HG02840 (cell line): ENCODE measurements at regions not wholly inside any gene's neighbourhood (a gene's known extent, or its start where the extent isn't known, plus 50 kb on each side); places are given as distances from the start of the nearest gene placed in this dataset.
"Not testable (repeated sequence)": the region's sequence is repeated elsewhere in the genome, so short reads cannot be mapped to it uniquely, and the experiment has no call there.

Experiments
- ATAC-seq: cut with Tn5 transposase; IDR thresholded peaks from one replicate; pipeline ENCODE4 v1.9.1; 2021; ENCODE audit warnings: mild to moderate bottlenecking, moderate library complexity, moderate number of reproducible peaks; ENCODE audit not compliant: unreplicated experiment, low FRiP score

DNA sequence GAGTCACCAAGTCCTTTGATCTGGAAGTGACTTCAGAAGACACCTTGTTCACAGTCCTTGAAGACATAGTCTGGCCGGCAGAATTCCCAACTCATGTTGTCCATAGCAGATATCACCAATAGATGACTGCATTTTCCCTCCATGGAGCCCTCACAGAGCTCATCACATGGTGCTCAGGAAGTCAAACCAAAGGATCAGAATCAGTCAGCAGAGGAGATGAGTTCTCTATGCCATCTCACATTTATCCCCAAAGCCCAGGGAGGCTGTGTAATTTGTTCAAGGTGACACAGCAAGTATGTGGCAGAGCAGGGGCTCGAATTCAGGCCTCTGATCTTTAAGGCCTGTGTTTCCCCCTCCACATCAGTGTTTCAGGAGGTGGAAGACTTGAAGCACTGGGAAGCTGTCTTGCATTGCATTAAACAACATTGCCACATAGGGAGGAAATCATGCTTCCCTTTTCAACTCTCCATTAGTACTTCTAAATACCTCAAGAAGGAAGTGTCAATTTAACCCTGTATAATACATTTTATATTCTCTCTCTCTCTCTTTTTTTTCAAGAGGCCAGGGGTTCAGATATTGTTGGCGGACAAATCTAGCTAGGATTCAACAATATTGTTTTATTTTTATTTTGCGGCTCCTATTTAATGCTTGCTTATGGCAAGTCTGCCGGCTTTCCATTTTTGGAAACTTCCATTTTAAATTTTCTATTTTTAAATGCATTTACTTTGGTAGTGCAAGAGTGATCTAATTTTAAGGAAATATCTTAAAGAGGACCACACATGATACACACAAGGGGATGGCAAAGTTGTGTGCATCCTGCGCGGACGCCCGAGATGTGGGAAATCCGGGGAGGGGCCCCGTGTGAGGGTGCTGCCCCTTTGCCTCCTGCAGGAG lies 61.9 kb downstream of the NPIPB5 start:
- not testable (repeated sequence) for ATAC-seq

DNA sequence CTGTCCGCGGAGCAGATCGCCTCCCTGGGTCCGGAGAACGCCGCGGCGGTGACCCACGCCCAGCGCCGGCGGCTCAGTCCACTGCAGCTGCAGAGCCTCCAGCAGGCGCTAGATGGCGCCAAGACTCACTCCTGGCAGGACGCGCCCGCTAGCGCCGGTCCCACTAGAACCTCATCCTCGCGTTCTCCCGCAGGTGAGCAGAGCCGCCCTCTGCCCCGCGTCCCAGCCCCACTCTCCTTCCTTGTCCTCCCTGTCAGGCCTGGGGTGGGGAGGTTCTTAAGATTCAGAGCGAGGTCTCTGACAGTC lies 62.5 kb downstream of the NPIPB5 start:
- peak; percentile 51 for ATAC-seq

DNA sequence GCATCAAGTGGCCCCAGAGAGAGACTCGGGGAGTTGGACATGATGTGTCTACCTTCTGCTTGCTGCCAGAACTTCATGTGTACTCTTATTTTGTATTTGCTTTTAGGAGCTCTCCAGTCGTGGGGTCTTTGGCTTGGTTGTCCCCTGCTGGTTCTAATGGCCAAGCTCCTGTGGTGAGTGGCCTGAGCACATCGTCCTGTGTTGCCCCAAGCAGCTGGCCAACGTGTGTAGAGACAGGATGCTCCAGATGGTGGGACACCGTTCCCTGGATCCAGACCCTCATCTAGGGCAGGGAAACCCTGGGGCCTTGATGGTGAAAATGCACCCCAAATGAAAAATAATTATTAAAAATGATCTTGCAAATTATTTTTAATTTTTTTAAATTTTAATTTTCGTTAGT lies 65.8 kb downstream of the NPIPB5 start:
- ATAC-seq: not testable (repeated sequence)

DNA sequence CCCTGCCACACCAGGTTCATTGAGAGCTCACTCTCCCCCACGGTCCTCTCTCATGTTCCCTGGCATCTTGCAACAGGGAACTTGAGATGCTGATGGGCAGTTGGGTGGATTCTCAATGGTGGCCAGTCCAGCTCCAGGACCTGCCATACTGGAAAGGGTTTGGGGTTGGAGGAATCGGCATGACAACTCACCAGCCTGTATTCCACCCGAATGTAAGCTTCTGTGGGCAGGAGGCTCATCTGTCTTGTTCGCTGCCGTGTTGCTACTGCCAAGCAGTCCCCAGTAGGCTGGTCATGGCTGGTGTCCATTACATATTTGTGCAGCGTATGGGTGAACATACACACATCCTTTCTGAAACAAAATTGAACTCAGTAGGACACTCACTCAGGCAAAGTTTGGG lies 72.5 kb downstream of the NPIPB5 start:
- ATAC-seq: not testable (repeated sequence)

DNA sequence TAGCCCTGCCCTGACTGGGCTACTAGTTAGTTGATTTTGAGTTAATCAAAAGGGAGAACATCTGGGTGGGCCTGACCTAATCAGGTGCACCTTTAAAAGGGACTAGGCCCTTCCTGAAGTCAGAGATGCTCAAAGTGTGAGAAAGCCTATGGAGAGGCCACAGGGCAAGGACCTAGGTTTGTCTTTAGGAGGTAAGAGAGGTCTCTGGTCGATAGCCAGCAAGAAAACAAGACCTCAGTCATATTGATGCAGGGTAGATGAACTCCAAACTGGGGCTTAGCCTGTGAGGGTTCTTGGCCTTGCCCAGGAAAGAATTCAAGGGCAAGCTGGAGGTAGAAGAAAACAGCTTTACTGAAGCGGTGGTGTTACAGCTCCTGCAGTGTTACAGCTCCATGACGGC lies 73.8 kb downstream of the NPIPB5 start:
- ATAC-seq: not testable (repeated sequence)

DNA sequence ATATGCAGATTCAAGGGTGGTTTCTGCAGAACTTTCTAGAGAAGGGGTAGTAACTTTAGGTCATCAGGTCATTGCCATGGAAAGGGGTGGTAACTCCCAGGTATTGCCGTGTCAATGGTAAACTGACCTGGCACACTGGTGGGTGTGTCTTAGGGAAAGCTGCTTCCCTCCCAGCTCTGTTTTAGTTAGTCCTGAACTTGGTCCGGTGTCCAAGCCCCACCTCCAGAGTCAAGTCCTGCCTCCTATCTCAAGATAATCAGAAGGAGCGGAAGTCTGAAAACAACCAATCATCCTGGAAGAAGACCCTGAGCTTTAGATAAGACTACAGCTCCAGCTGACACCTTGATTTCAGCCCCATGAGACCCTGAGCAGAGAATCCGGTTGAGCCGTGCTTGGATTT lies 74.2 kb downstream of the NPIPB5 start:
- ATAC-seq: not testable (repeated sequence)

DNA sequence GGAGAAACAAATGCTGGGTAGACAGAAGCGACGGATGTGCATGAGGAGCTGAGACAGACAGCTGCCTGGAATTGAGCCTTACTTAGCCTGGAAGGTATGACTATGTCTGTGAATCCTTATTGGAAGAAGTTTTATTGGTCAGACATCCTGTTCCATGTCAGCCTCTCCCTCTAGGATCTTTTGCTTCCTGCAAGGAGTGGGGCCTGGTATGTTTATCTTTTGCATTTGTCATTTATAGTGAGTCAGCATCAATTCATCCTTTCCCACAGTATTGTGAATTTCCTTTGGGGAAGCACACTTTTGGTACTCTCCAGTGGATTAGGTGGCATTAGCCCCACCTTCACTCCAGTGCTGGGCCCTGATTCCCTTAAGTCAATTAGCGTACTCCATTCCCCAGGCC lies 74.7 kb downstream of the NPIPB5 start:
- not testable (repeated sequence) for ATAC-seq

DNA sequence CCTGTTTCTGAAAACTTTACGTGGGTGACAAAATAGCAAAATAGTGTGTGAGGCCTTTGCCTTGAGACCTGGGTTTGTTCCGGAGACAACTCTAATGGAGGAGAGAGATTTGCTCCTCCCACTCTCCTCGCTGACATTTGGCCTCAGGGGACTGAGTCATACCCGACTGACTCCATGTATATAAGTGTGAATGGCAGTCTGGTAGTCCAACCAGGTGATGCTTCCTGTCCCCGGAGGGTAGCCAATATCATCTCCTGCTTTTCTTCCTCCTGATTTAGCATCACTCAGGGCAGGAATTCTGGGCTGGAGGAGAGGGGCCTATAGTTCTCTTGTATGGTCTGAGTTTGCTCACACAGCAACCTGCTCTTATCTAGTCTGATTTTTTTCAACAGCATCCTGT lies 76.0 kb downstream of the NPIPB5 start:
- not testable (repeated sequence) for ATAC-seq

DNA sequence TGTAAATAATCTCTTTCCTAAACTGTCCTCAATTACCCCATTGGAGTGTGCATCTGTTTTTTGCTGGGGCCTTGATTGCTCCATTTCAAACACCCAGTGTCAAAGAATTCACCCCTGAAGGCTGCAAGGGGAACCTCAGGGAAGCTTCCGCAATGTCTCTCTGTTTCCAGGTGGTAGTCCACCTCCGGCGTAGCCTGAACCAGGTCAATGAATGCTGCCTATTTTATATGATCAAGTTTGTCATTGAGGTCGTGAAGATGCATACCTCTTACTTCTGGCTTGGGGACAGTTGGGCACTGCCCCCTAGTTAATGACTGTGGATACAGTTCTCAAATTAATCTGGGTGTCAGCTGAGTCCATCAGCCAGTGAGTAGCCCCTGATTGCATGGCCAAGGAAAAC lies 79.1 kb downstream of the NPIPB5 start:
- not testable (repeated sequence) for ATAC-seq

DNA sequence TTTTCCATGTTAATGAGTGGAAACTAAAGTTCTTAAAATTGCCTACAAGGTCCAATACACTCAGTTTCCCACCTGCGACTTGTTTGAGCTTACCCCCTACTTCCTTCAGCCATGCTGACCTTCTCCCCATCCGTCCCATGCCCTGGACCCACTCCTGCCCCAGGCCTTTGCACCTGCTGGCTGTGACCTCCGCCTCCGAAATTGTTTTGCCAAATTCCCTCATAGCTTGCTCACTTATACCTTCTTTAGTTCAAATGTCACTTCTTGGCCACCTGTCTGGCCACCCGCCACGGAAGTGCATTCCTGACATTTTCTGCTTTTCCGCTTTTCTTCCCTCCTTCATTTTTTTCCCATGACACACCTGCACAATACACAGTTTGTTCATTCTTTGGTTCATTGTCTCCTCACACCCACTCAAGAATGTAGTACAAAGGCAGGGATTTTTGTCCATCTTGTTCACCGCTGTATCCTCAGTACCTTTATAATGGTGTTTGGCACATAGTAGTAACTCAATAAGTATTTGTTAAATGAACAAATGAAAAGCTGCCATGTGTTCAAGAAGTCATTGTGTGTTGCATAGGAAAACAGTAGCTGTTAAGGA lies 85.9 kb downstream of the NPIPB5 start:
- not testable (repeated sequence) for ATAC-seq

DNA sequence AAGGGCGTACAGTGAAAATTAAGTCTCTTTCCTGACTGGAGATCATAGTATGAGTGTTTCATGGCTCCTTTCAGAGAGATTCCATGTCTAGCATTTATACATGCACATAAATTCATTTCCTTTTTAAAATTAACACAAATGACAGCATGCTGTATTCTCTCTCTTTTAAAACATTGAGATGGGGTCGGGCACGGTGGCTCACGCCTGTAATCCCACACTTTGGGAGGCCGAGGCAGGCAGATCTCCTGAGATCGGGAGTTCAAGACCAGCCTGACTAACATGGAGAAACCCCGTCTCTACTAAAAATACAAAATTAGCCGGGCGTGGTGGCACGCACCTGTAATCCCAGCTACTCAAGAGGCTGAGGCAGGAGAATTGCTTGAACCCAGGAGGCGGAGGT lies 93.1 kb downstream of the NPIPB5 start:
- not testable (repeated sequence) for ATAC-seq

DNA sequence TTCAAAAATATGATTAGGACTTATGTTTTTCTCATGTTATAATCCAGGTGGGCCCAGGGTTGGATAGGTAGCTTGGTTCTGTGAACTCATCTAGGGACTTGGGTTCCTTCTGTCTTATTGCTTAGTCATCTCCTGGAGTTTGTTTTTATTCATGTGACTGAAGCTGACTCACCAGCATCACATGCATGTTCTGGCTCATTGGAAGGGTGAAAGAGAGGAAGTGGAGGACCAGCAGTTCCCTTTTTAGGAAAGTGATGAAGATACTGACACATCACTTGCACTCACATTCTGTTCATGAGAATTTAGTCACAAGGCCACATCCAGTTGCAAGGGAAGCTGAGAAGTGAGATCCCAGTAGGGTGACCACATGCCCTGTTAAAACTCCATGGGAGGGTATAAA lies 95.9 kb downstream of the NPIPB5 start:
- not testable (repeated sequence) for ATAC-seq

DNA sequence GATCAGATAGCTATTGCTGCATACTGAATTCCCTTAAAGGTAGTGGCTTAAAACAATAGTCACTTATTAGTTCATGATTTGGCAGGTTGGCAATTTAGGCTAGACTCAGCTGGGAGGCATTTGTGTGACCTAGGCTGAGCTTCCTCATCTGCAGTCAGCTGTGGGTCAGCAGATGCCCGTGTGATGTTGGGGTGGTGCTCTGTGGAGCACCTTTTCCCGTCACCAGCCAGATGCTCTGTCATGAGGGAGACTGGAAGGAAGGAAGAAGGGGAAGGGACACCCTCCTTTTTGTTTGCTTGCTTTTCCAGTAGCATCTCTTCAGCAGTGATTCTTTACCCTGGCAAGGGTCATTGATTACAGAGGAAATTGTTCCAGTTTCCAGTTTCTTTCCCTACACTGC lies 99.1 kb downstream of the NPIPB5 start:
- not testable (repeated sequence) for ATAC-seq

DNA sequence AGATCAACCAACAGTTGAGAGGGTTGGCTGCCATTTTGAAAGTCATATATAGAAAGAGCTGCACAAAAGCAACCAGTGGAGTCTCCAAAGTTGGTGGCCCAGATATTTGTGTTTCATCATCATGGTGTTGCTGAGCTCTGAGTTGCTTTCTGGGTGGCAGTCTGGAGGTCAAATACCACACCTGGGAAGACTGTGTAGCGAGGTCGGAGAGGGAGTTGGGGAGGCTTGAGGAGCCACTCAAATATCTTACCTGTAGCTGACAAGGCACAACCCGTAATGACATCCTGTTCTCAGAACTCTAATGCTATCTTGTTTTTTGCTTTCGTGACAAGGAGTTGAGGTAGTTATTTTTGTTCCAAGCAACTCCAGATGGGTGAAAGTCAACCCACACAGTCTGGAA lies 100.4 kb downstream of the NPIPB5 start:
- not testable (repeated sequence) for ATAC-seq

DNA sequence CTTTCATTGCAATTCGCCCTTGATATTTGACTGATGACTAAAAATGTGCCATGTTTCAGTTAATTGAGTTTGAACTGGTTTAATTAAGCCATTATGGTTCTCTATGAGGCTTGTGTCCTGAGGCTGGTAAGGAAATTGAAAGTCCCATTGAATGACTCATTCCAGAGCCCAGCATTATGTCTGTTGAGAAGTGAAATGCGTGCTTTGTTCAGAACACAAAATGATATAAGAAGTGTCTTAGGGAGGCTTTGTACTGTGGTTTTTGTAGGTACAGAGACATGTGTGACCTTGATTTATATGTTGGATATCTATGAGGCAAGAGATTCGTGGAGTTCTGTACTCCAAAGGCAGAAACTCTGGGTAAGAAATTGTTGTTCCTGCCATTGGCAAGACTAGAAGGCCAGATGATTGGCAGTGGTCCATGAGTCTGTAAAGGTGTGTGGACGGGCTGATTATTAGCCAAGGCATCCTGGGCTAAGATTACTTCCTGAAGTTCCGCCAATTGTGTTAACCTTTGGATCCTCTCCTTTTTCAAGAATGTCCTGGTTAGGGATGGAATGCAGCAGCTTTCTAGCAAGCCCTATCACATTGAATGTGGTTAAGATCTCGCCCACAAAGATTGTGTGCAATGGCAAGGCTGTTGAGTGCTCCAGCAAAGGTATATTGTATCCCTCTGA lies 103.7 kb downstream of the NPIPB5 start:
- no peak for ATAC-seq

DNA sequence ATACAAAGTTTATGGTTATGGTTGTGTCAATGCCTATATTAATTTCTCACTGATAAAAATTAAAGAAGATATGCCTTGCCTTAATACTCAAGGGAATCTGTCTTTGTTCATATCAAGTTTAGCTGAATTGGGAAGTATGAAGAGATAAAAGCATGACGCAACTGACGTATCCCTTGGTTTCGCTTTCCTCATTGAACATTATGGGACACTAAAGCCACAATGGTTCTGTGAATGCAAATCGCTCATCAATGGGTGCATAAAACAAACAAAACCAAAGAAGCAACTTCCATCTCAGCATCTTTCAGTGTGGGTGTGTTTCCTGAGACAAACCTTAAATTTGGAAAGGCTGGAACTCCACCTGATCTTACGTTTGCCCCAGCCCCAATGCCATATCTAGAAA lies 108.2 kb downstream of the NPIPB5 start:
- no peak for ATAC-seq

DNA sequence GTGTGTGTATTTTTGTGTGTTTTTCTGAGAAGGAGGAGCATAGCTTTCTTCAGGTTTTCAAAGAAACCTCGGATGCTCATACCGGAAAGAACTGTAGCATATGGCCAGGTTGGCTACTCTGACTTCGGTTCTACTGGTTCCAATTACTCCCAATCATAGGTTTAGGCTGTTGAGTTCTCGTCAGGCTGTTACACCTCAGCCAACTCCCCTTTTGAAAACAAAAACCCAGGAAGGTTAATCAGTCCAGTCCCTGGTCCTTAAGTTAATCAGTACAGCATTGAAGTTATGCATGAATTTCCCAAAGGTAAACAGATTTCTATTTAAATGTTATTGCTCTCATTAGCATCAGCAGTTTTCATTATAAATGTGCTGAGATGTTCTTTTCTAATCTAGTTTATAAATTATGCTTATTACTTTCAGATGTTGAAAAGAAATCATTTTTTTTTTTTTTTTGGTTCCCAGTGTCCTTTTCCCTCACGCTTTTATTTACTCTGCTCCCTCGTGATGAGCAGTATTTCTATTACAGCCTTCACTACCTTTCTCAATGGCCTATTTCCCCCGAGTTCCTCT lies 111.0 kb downstream of the NPIPB5 start:
- ATAC-seq: no peak

DNA sequence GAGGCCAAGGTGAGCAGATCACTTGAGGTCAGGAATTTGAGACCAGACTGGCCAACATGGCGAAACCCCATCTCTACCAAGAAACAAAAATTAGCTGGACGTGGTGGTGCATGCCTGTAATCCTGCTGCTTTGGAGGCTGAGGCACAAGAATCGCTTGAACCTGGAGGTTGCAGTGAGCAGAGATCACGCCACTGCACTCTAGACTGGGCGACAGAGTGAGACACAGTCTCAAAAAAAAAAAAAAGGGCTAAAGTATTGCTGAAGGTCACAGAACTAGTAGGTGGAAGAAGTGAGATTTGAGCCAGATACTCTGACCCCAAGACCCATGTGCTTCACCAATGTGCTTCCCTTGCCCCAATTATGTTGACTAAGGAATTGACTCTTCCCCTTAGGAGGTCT lies 112.0 kb downstream of the NPIPB5 start:
- ATAC-seq: no peak

DNA sequence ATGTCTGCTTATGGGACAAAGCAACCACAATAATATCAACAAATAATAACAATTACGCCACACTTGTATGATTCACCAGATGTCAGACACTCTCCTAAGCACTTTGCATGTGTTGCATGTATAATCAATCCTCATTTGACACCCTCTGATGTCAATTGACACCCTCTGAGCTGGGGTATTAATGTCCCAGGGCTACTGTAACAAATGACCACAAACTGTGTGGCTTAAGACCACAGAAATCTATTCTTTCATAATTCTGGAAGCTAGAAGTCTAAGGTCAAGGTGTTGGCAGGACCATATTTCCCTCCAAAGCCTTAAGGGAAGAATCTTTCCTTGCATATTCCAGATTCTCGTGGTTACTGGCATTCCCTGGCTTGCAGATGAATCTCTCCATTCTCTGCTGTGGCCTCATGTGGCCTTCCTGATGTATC lies 112.7 kb downstream of the NPIPB5 start:
- ATAC-seq: no peak

DNA sequence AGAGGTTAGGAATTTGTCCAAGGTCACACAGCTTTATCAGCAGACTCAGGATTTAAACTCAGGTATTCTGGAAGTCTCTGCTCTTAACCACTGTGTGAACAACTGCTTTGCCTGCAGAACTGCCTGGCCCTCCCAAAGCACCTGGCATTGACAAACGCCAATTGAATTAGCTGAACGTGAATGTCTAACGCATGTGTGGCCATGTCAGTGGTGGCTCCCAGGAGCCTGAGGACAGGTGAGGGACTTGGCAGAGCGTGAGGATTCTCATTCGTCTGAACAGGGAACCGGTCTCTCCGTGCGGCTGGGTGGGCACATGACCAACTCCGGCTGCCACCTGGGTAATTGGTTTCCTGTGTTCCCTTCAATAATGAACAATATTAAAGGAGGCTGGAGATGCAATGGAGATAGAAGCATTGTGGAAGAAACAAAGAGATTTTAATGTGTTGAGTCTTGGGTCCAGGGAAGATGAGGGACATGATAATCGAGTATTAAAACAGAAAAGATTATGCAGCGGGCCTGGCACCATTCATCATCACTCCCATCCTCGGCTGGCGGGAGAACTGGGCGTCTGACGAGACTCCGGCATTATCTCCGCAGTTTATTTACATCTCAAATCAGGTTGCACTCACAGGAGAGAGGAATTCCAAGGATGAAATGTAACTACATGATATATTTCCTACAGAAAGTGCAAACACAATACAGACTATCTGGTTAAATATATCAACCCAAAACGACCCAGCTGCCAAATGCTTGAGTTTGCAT lies 113.5 kb downstream of the NPIPB5 start:
- ATAC-seq: no peak
